CD14-positive monocyte (primary cell): ENCODE measurements at regions not wholly inside any gene's neighbourhood (a gene's known extent, or its start where the extent isn't known, plus 50 kb on each side); places are given as distances from the start of the nearest gene placed in this dataset.

ENCODE experiments used
- DNase-seq, 3 donors: peaks; one replicate each; pipeline ENCODE4 v3.0.0-alpha.2; 2011 to 2022
- H2AFZ ChIP-seq: 2 replicates; pipeline ENCODE4 v1.6.0; 2012; ENCODE audit warnings: mild to moderate bottlenecking, low read depth, low read length, inconsistent platforms; ENCODE audit not compliant: insufficient read depth, poor library complexity, severe bottlenecking
- H3K27ac ChIP-seq, 2 donors: 1 replicate in 1 of 2; 2 replicates in 1 of 2; pipeline ENCODE4 v1.5.1; 2012 to 2013; ENCODE audit warnings: low read length in 2 of 2, control low read depth in 1 of 2, inconsistent platforms in 1 of 2, low read depth in 1 of 2, mild to moderate bottlenecking in 1 of 2
- H3K27me3 ChIP-seq, 2 donors: one replicate each; pipeline versions ENCODE4 v1.6.0 to v1.6.1; 2011 to 2013; ENCODE audit warnings: low read length in 2 of 2; ENCODE audit not compliant: control insufficient read depth in 2 of 2, insufficient read depth in 2 of 2
- H3K36me3 ChIP-seq, 2 donors: replicated peaks in 1 of 2; 1 replicate in 1 of 2; 2 replicates in 1 of 2; pipeline versions ENCODE4 v1.5.1 to v1.6.1; 2012 to 2013; ENCODE audit warnings: low read length in 2 of 2, control low read depth in 1 of 2, inconsistent platforms in 1 of 2, mild to moderate bottlenecking in 1 of 2; ENCODE audit not compliant: insufficient read depth in 2 of 2, control insufficient read depth in 1 of 2
- H3K4me1 ChIP-seq, 2 donors: 1 replicate in 1 of 2; 2 replicates in 1 of 2; pipeline versions ENCODE4 v1.5.1 to v1.6.1; 2012 to 2013; ENCODE audit warnings: low read length in 2 of 2, control low read depth in 1 of 2, inconsistent platforms in 1 of 2, mild to moderate bottlenecking in 1 of 2, moderate library complexity in 1 of 2; ENCODE audit not compliant: insufficient read depth in 2 of 2, control insufficient read depth in 1 of 2
- H3K4me2 ChIP-seq: replicated peaks from 2 replicates; pipeline ENCODE3; 2012; ENCODE audit warnings: low read length, moderate library complexity, mild to moderate bottlenecking; ENCODE audit not compliant: poor library complexity, severe bottlenecking; ENCODE audit errors: extremely low read depth
- H3K4me3 ChIP-seq, 3 experiments: fragments of 200-600 bp in 1 of 3; sonication (generic) in 1 of 3; replicated peaks in 1 of 3; 1 replicate in 2 of 3; 2 replicates in 1 of 3; pipeline ENCODE4 v1.5.1; 2011 to 2013; ENCODE audit warnings: low read length in 3 of 3, mild to moderate bottlenecking in 3 of 3, control low read depth in 2 of 3, low read depth in 2 of 3, inconsistent platforms in 1 of 3, moderate library complexity in 1 of 3
- H3K79me2 ChIP-seq: 2 replicates; pipeline ENCODE4 v1.6.0; 2012; ENCODE audit warnings: mild to moderate bottlenecking, control low read depth, inconsistent platforms, low read length, moderate library complexity; ENCODE audit not compliant: insufficient read depth
- H3K9ac ChIP-seq: 2 replicates; pipeline ENCODE4 v1.6.0; 2017; ENCODE audit warnings: low read length, mild to moderate bottlenecking; ENCODE audit not compliant: insufficient read depth, poor library complexity, severe bottlenecking
- H3K9me3 ChIP-seq, 2 donors: replicated peaks in 1 of 2; 1 replicate in 1 of 2; 2 replicates in 1 of 2; pipeline versions ENCODE4 v1.5.1 to v1.6.1; 2012 to 2013; ENCODE audit warnings: low read length in 2 of 2, control low read depth in 1 of 2; ENCODE audit not compliant: control insufficient read depth in 1 of 2, insufficient read depth in 1 of 2
- H4K20me1 ChIP-seq: 2 replicates; pipeline ENCODE4 v1.6.0; 2012; ENCODE audit warnings: mild to moderate bottlenecking, low read length, control low read depth, moderate library complexity; ENCODE audit not compliant: insufficient read depth
- H3K27ac Mint-ChIP-seq, 7 donors: one replicate each; pipeline ENCODE4 v1.8.0; 2020; ENCODE audit warnings: mild to moderate bottlenecking in 7 of 7, mixed read lengths in 7 of 7, moderate library complexity in 6 of 7, inconsistent platforms in 2 of 7
- H3K27me3 Mint-ChIP-seq, 3 donors: one replicate each; pipeline ENCODE4 v1.8.0; 2021 to 2022; ENCODE audit warnings: low read depth in 3 of 3, mild to moderate bottlenecking in 3 of 3, mixed read lengths in 3 of 3, moderate library complexity in 3 of 3, inconsistent platforms in 1 of 3
- H3K36me3 Mint-ChIP-seq, 2 donors: one replicate each; pipeline ENCODE4 v1.8.0; 2020; ENCODE audit warnings: mixed read lengths in 2 of 2, inconsistent platforms in 1 of 2, mild to moderate bottlenecking in 1 of 2
- H3K4me1 Mint-ChIP-seq: one replicate; pipeline ENCODE4 v1.8.0; 2020; ENCODE audit warnings: mild to moderate bottlenecking, mixed read lengths
- H3K4me3 Mint-ChIP-seq, 2 donors: one replicate each; pipeline ENCODE4 v1.8.0; 2020; ENCODE audit warnings: mild to moderate bottlenecking in 2 of 2, mixed read lengths in 2 of 2, moderate library complexity in 1 of 2
- H3K9me3 Mint-ChIP-seq, 7 donors: one replicate each; pipeline ENCODE4 v1.8.0; 2020 to 2022; ENCODE audit warnings: mixed read lengths in 7 of 7, mild to moderate bottlenecking in 6 of 7, moderate library complexity in 6 of 7, inconsistent platforms in 2 of 7
- CTCF ChIP-seq: fragments of 200-600 bp; IDR thresholded peaks from one replicate; pipeline ENCODE4 v1.8.0; 2022; ENCODE audit warnings: antibody characterized with exemption, mild to moderate bottlenecking
- WGBS: methylation state at CpG from one replicate; pipeline ENCODE4 v1.1.5; 2013; ENCODE audit warnings: missing lambda C conversion rate; ENCODE audit not compliant: insufficient coverage; 5-methylcytosine and 5-hydroxymethylcytosine counted together
- intact Hi-C, 2 donors: fragments of 100-400 bp; cut with micrococcal nuclease; formaldehyde crosslinking; loops; one replicate each; pipeline versions ENCODE4 v1.15.0 to v1.15.1; 2023

DNA sequence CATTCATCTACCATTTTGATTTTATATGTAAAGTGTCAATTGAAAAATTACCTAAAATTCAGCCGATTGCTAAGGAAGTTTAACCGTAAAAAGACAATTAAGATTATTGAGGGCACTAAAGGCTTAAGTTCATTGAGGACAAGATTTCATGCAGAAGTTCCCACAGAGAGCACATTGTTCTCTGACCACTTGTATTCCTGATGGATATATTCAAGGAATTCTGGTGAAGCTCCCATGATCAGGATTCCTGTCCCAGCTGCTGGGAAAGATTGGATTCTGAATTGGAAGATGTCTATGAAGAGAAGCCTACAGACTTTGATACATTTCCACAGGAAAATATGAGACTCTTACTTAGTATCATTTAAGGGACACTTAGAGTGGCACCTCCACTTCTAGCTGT is 209.2 kb upstream of the KCTD3 start:
- Histone ChIP-seq H3K79me2 (no peaks in the 10 kb centered on the region), H3K9ac (no peak overlapping the region), H3K9me3 (no peaks in the 10 kb centered on the region), H3K4me1 (no peaks in the 10 kb centered on the region), H3K27me3 (no peaks in the 10 kb centered on the region), H3K4me3 (no peak overlapping the region), H4K20me1 (no peaks in the 10 kb centered on the region), H2AFZ (no peak overlapping the region), H3K36me3 (no peaks in the 10 kb centered on the region), H3K4me2 (no peak overlapping the region), H3K27ac (no peak overlapping the region)
- Mint-ChIP-seq H3K36me3 (no peaks in the 10 kb centered on the region), H3K27me3 (no peaks in the 10 kb centered on the region), H3K27ac (no peak overlapping the region), H3K4me1 (no peaks in the 10 kb centered on the region), H3K4me3 (no peak overlapping the region), H3K9me3 (peaks cover 0 to 2% (median 0%) of the 10 kb centered on the region in 7 donors)
- no peak for TF ChIP-seq CTCF
- intact Hi-C loops: no loop called here
- DNase-seq: no peak
- no CpG with 5 or more reads among the region's 2 CpGs for WGBS

DNA sequence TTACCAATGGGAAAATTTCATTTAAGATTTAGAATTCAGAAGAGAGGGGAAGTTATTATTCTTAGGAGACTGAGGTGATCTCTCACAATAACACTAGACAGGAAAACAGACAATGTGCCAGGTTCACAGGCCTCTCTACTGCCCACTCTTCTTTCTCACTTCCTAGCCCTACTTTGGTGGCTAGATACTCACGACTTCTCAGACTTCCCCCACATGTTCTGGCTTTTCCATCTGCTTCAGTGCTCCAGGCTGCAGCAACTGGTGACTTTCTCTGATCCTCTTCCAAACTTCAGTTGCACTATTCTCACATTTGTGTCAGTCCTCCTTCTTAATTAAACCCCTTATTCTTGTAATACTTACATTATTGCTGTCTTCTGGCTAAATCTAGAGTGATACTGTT is 208.7 kb upstream of the KCTD3 start:
- Mint-ChIP-seq H3K36me3 (no peaks in the 10 kb centered on the region), H3K27ac (no peak overlapping the region), H3K4me1 (no peaks in the 10 kb centered on the region), H3K27me3 (no peaks in the 10 kb centered on the region), H3K9me3 (peaks cover 0 to 4% (median 0%) of the 10 kb centered on the region in 7 donors), H3K4me3 (no peak overlapping the region)
- no peak overlapping the region for H3K4me3 ChIP-seq
- H3K9ac ChIP-seq: no peak overlapping the region
- intact Hi-C loops: no loop called here
- no peak overlapping the region for H2AFZ ChIP-seq
- no peak overlapping the region for H3K4me2 ChIP-seq
- no peak for TF ChIP-seq CTCF
- DNase-seq: no peak
- H3K79me2 ChIP-seq: no peaks in the 10 kb centered on the region
- 60% methylated on average over 1 of the region's 1 CpG for WGBS
- H3K27me3 ChIP-seq: no peaks in the 10 kb centered on the region
- no peaks in the 10 kb centered on the region for H3K36me3 ChIP-seq
- no peaks in the 10 kb centered on the region for H3K9me3 ChIP-seq
- H3K4me1 ChIP-seq: no peaks in the 10 kb centered on the region
- H3K27ac ChIP-seq: no peak overlapping the region
- H4K20me1 ChIP-seq: no peaks in the 10 kb centered on the region
